ENCODE measurements at regions not wholly inside any gene's neighbourhood (a gene's known extent, or its start where the extent isn't known, plus 50 kb on each side); places are given as distances from the start of the nearest gene placed in this dataset.

DNA sequence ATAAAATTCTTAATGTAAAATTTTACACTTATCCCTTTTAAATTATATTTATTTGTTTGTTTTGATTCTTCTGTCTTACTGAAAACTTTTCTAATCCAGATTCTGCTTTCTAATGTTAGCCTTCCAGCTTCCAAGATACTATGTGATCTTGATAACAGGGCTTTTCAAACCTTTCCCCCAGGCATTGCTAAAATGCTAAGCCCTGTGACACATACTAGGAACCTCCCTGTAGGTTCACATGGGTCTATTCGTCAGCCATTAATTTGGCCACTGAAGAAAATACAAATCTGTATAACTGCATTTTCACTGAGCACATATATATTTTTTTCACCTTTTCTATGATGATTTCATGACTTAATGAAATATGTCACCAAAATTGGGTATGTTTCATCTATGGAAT lies 92.8 kb upstream of the MAP4K3 start:
- intact Hi-C loops (cut with DNase I), result no loop called here
- Histone ChIP-seq H3K9me3 (no peaks in the 10 kb centered on the region), H3K27ac (no peak overlapping the region), H3K4me3 (no peak overlapping the region), H3K27me3 (no peaks in the 10 kb centered on the region), H3K4me1 (peaks cover 0 to 4% of the 10 kb centered on the region in 2 donors), H3K36me3 (no peaks in the 10 kb centered on the region)
- TF ChIP-seq, protein P1, sequence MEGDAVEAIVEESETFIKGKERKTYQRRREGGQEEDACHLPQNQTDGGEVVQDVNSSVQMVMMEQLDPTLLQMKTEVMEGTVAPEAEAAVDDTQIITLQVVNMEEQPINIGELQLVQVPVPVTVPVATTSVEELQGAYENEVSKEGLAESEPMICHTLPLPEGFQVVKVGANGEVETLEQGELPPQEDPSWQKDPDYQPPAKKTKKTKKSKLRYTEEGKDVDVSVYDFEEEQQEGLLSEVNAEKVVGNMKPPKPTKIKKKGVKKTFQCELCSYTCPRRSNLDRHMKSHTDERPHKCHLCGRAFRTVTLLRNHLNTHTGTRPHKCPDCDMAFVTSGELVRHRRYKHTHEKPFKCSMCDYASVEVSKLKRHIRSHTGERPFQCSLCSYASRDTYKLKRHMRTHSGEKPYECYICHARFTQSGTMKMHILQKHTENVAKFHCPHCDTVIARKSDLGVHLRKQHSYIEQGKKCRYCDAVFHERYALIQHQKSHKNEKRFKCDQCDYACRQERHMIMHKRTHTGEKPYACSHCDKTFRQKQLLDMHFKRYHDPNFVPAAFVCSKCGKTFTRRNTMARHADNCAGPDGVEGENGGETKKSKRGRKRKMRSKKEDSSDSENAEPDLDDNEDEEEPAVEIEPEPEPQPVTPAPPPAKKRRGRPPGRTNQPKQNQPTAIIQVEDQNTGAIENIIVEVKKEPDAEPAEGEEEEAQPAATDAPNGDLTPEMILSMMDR (IDR thresholded peaks at IDR 0.05), result no peak
- no peak for DNase-seq (ENCODE audit: low spot score in 2 of 2)

DNA sequence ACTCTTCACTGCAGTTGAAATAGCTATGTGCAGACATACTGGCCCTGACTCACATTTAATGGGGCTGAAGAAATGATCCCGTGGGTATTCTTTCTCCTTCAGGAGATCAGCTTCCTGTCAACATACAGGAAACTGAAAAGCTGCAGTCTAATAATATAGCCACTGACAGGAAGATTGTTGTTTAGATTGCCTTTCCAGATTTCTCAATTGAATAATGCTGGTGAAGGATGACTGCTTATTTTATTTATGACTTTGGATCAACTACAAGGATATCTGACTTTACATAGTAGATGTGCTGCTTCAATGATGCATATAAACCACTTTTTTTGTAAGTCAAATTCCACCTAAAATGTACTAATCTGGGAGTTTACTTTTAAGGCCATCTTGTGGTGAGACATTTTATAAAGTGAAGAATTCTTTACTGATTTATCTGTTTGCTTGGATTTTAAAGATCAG lies 93.4 kb upstream of the MAP4K3 start:
- Histone ChIP-seq H3K36me3 (no peaks in the 10 kb centered on the region), H3K4me1 (no peaks in the 10 kb centered on the region)

DNA sequence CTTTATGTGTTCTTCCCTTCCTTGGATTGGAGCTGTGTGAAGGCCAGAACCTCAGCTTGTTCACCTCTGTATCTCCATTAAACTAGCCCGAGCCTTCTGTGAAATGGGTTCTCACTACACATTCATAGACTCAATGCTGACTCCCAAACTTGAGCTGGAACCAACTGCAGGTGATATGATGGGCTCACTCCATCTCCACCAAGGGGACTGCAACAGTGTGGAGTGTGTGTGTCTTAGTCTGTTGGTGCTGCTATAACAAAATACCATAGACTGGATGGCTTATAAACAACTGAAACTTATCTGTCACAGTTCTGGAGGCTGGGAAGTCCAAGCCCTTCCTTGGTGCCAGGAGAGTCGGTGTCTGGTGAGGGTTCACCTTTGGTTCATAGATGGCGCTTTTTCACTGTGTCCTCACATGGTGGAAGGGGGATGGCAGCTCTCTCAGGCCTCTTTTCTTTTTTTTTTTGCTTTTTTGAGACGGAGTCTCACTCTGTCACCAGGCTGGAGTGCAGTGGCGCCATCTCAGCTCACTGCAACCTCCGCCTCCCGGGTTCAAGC lies 94.2 kb upstream of the MAP4K3 start:
- TF ChIP-seq, protein P1 (IDR thresholded peaks at IDR 0.05), result no peak
- intact Hi-C loops (cut with DNase I), result no loop called here
- no peaks in the 10 kb centered on the region for H3K9me3 ChIP-seq

More for the DNA sequence above, 93.4 kb upstream of the MAP4K3 start:
- no peaks in the 10 kb centered on the region for H3K9me3 ChIP-seq
- intact Hi-C loops (cut with DNase I), result no loop called here
- TF ChIP-seq, protein P1 (IDR thresholded peaks at IDR 0.05), result no peak
- DNase-seq (ENCODE audit: low spot score in 2 of 2), result no peak
- H3K27ac ChIP-seq, result no peak overlapping the region
- H3K27me3 ChIP-seq, result no peaks in the 10 kb centered on the region
- H3K4me3 ChIP-seq, result no peak overlapping the region

GRCh38 chr2:39532933-39533332 lies 95.8 kb upstream of the MAP4K3 start:
- intact Hi-C loops (cut with DNase I), result no loop called here
- TF ChIP-seq, protein P1 (IDR thresholded peaks at IDR 0.05), result no peak
- H3K9me3 ChIP-seq, result no peaks in the 10 kb centered on the region
- no peak overlapping the region for H3K27ac ChIP-seq
- H3K4me3 ChIP-seq, result no peak overlapping the region
- no peaks in the 10 kb centered on the region for H3K4me1 ChIP-seq
- H3K36me3 ChIP-seq, result no peaks in the 10 kb centered on the region
- H3K27me3 ChIP-seq, result no peaks in the 10 kb centered on the region
- DNase-seq (ENCODE audit: low spot score in 2 of 2), result no peak

More for the DNA sequence above, 94.2 kb upstream of the MAP4K3 start:
- H3K27ac ChIP-seq, result no peak overlapping the region
- H3K36me3 ChIP-seq, result no peaks in the 10 kb centered on the region
- H3K4me3 ChIP-seq, result no peak overlapping the region
- H3K4me1 ChIP-seq, result no peaks in the 10 kb centered on the region
- H3K27me3 ChIP-seq, result no peaks in the 10 kb centered on the region
- no peak for DNase-seq (ENCODE audit: low spot score in 2 of 2)

DNA sequence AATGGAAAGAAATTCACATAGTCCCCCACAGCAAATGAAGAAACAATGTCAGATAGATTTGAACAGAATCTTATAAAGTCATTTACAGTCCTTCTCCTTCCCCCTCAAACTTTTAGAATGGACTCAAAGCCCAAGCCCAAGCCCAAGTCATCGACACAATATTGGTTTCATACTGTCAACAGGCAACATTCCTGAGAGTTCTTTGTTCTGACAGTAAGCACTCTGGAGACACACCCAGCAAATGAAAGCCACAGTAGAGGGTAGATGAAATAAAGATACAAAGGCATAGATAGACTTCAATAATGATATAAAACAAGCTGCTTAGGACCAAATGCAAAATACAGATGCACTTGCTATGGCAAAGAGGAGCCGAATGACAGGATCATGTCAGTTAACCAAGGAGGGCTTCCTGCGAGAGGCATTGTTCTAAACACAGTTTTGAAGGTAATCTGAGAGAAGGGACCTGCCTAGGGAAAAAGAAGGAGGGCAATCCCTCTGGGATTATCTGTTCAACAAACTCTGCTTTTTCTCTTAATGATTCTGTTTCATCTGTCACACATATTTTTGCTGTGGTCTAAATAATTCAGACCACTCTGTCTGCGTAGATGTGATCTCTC lies 97.1 kb upstream of the MAP4K3 start:
- no peaks in the 10 kb centered on the region for H3K36me3 ChIP-seq
- TF ChIP-seq, protein P1 (IDR thresholded peaks at IDR 0.05), result no peak
- no peaks in the 10 kb centered on the region for H3K9me3 ChIP-seq
- intact Hi-C loops (cut with DNase I), result no loop called here
- no peaks in the 10 kb centered on the region for H3K27me3 ChIP-seq
- H3K27ac ChIP-seq, result no peak overlapping the region
- no peak for DNase-seq (ENCODE audit: low spot score in 2 of 2)
- H3K4me1 ChIP-seq, result no peaks in the 10 kb centered on the region
- no peak overlapping the region for H3K4me3 ChIP-seq

Measured in ascending aorta (tissue), 2 donors.